22Rv1 (cell line): ENCODE measurements at regions not wholly inside any gene's neighbourhood (a gene's known extent, or its start where the extent isn't known, plus 50 kb on each side); places are given as distances from the start of the nearest gene placed in this dataset.

ENCODE experiments used
- ZFX ChIP-seq: fragments of 450-650 bp; IDR thresholded peaks from 2 replicates; pipeline ENCODE4 v1.6.1; 2017; ENCODE audit warnings: antibody characterized with exemption, borderline replicate concordance
- TF ChIP-seq, protein P1 (sequence below): fragments of 450-650 bp; IDR thresholded peaks from 2 replicates; pipeline ENCODE4 v1.5.1; 2017; ENCODE audit warnings: mild to moderate bottlenecking

DNA sequence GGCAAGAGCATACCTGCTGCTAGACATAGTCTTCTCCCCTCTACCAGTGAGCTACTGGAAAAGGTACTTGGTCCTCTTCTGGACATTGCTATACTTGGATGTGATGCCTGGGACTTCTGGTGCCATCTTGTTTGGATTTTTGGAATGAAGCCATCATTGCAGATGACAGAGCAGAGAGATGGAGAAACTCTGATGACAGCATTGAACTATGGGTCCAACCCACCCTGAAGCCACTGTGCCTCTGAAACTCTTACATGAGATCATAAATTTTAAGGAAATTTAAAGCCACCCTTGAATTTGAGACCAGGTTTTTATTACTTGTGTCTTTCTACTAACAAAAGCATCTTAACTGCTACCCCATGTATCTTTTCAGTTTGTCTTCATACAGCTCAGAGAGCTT, 151.1 kb upstream of the SMIM23 start:
- TF ChIP-seq, protein P1, sequence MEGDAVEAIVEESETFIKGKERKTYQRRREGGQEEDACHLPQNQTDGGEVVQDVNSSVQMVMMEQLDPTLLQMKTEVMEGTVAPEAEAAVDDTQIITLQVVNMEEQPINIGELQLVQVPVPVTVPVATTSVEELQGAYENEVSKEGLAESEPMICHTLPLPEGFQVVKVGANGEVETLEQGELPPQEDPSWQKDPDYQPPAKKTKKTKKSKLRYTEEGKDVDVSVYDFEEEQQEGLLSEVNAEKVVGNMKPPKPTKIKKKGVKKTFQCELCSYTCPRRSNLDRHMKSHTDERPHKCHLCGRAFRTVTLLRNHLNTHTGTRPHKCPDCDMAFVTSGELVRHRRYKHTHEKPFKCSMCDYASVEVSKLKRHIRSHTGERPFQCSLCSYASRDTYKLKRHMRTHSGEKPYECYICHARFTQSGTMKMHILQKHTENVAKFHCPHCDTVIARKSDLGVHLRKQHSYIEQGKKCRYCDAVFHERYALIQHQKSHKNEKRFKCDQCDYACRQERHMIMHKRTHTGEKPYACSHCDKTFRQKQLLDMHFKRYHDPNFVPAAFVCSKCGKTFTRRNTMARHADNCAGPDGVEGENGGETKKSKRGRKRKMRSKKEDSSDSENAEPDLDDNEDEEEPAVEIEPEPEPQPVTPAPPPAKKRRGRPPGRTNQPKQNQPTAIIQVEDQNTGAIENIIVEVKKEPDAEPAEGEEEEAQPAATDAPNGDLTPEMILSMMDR: no peak
- no peak for TF ChIP-seq ZFX
